Kidney (tissue), 13 donors: ENCODE measurements at regions not wholly inside any gene's neighbourhood (a gene's known extent, or its start where the extent isn't known, plus 50 kb on each side); places are given as distances from the start of the nearest gene placed in this dataset.
A peak's percentile ranks its signal among the peaks of the same experiment; 100 is the strongest.

Source experiments
- DNase-seq, 5 donors: peaks; one replicate each; pipeline ENCODE4 v3.0.0-alpha.2; 2013 to 2020
- FAIRE-seq: peaks from 2 replicates; lab custom pipeline; 2012; peaks lifted over from hg19 to GRCh38; lab: Jason Lieb, UNC
- H3K27ac ChIP-seq, 2 donors: one replicate each; pipeline ENCODE4 v1.7.0; 2013; ENCODE audit warnings: low read depth in 2 of 2, low read length in 2 of 2, inconsistent platforms in 1 of 2
- H3K27me3 ChIP-seq: one replicate; pipeline ENCODE4 v1.7.1; 2013; ENCODE audit warnings: low read length, inconsistent platforms; ENCODE audit not compliant: control insufficient read depth, insufficient read depth
- H3K36me3 ChIP-seq, 3 donors: one replicate each; pipeline versions ENCODE4 v1.7.0 to v1.7.1; 2013; ENCODE audit warnings: low read length in 3 of 3, control low read depth in 1 of 3, inconsistent platforms in 1 of 3; ENCODE audit not compliant: insufficient read depth in 3 of 3, control insufficient read depth in 2 of 3
- H3K4me1 ChIP-seq, 3 donors: one replicate each; pipeline versions ENCODE4 v1.7.0 to v1.7.1; 2013; ENCODE audit warnings: low read length in 3 of 3, inconsistent platforms in 1 of 3, low read depth in 1 of 3; ENCODE audit not compliant: control insufficient read depth in 2 of 3, insufficient read depth in 2 of 3
- H3K4me3 ChIP-seq, 3 donors: one replicate each; pipeline versions ENCODE4 v1.7.0 to v1.8.1; 2013; ENCODE audit warnings: low read length in 3 of 3, control low read depth in 1 of 3, inconsistent platforms in 1 of 3
- H3K9ac ChIP-seq, 3 donors: one replicate each; pipeline versions ENCODE4 v1.7.0 to v1.7.1; 2013; ENCODE audit warnings: low read length in 3 of 3, control low read depth in 1 of 3, inconsistent platforms in 1 of 3
- H3K9me3 ChIP-seq, 3 donors: one replicate each; pipeline versions ENCODE4 v1.7.0 to v1.7.1; 2013; ENCODE audit warnings: low read length in 3 of 3, control low read depth in 1 of 3, inconsistent platforms in 1 of 3; ENCODE audit not compliant: control insufficient read depth in 2 of 3, insufficient read depth in 1 of 3
- CTCF ChIP-seq: IDR thresholded peaks from 3 replicates; pipeline ENCODE4 v1.5.1; 2012; ENCODE audit warnings: mild to moderate bottlenecking, moderate library complexity, borderline replicate concordance; ENCODE audit not compliant: insufficient read depth; ENCODE audit errors: extremely low read depth
- intact Hi-C: fragments of 100-400 bp; cut with DNase I; formaldehyde crosslinking; loops from one replicate; pipeline ENCODE4 v1.11.1; 2022
- donor health status: control.
- donor health status: control.
- donor health status: control.
- donor health status: control.
- donor health status: control.
- donor health status: DM: yes; HTN: yes; CAD: no.
- donor health status: Normal renal cell carcinoma (clear cell type).

- FAIRE-seq (no peak), DNase-seq (peak in 1 of 5 donors; percentile 56)
- intact Hi-C loops: no loop called here
- no peak overlapping the region for H3K9ac ChIP-seq
- H3K4me3 ChIP-seq: no peak overlapping the region
- H3K27ac ChIP-seq: no peak overlapping the region
- no peaks in the 10 kb centered on the region for H3K4me1 ChIP-seq
- H3K36me3 ChIP-seq: no peaks in the 10 kb centered on the region
- H3K27me3 ChIP-seq: no peaks in the 10 kb centered on the region
- H3K9me3 ChIP-seq: no peaks in the 10 kb centered on the region
- TF ChIP-seq CTCF: no peak
These were observed 54.6 kb upstream of the GABRA6 start for GRCh38 chr5:161630948-161631347.

GRCh38 chr5:161625673-161626072, 59.8 kb upstream of the GABRA6 start:
- H3K9me3 ChIP-seq: no peaks in the 10 kb centered on the region
- no peaks in the 10 kb centered on the region for H3K36me3 ChIP-seq
- DNase-seq: no peak
- H3K9ac ChIP-seq: no peak overlapping the region
- no peak for TF ChIP-seq CTCF
- intact Hi-C loops: no loop called here
- FAIRE-seq: no peak
- H3K27ac ChIP-seq: no peak overlapping the region
- no peaks in the 10 kb centered on the region for H3K27me3 ChIP-seq
- H3K4me1 ChIP-seq: no peaks in the 10 kb centered on the region
- H3K4me3 ChIP-seq: no peak overlapping the region

GRCh38 chr5:161614342-161614741, 67.8 kb upstream of the GABRB2 start:
- Histone ChIP-seq H3K4me3 (no peak overlapping the region), H3K4me1 (no peaks in the 10 kb centered on the region), H3K27ac (no peak overlapping the region), H3K27me3 (no peaks in the 10 kb centered on the region), H3K36me3 (no peaks in the 10 kb centered on the region), H3K9me3 (peaks cover 0 to 2% (median 0%) of the 10 kb centered on the region in 3 donors), H3K9ac (no peak overlapping the region)
- DNase-seq (no peak), FAIRE-seq (no peak)
- intact Hi-C loops: no loop called here
- TF ChIP-seq CTCF: no peak

GRCh38 chr5:161602736-161603135, 56.2 kb upstream of the GABRB2 start:
- FAIRE-seq (no peak), DNase-seq (no peak)
- Histone ChIP-seq H3K9ac (no peak overlapping the region), H3K27me3 (no peaks in the 10 kb centered on the region), H3K9me3 (no peaks in the 10 kb centered on the region), H3K27ac (no peak overlapping the region), H3K4me3 (no peak overlapping the region), H3K36me3 (no peaks in the 10 kb centered on the region), H3K4me1 (no peaks in the 10 kb centered on the region)
- TF ChIP-seq CTCF: no peak
- intact Hi-C loops: no loop called here
